ENCODE measurements at regions not wholly inside any gene's neighbourhood (a gene's known extent, or its start where the extent isn't known, plus 50 kb on each side); places are given as distances from the start of the nearest gene placed in this dataset.

GRCh38 chr6:170172825-170173256, 118.0 kb downstream of the DLL1 start:
- no peak for TF ChIP-seq EP300 (IDR thresholded peaks at IDR 0.05)
- no peak for TF ChIP-seq POLR2A (IDR thresholded peaks at IDR 0.05)
- no peak for TF ChIP-seq POLR2AphosphoS5 (IDR thresholded peaks at IDR 0.05)
- TF ChIP-seq CTCF (IDR thresholded peaks at IDR 0.05) = no peak
- no peaks in the 10 kb centered on the region for H3K4me1 ChIP-seq

GRCh38 chr6:170172392-170172791, 118.5 kb downstream of the DLL1 start:
- H3K4me1 ChIP-seq = no peaks in the 10 kb centered on the region
- H3K36me3 ChIP-seq = no peaks in the 10 kb centered on the region
- no peak overlapping the region for H3K4me3 ChIP-seq
- no peaks in the 10 kb centered on the region for H3K27me3 ChIP-seq
- WGBS, 2 donors (ENCODE audit: low coverage in 1 of 2) = 78 to 89% methylated on average over 3 of the region's 5 CpGs
- TF ChIP-seq CTCF (IDR thresholded peaks at IDR 0.05) = no peak
- no peak for TF ChIP-seq POLR2A (IDR thresholded peaks at IDR 0.05)
- H3K9me3 ChIP-seq = no peaks in the 10 kb centered on the region
- ATAC-seq = no peak
- H3K27ac ChIP-seq = no peak overlapping the region

More at GRCh38 chr6:170172825-170173256, 118.0 kb downstream of the DLL1 start:
- no peak for ATAC-seq
- Histone ChIP-seq H3K9me3 (no peaks in the 10 kb centered on the region), H3K36me3 (no peaks in the 10 kb centered on the region), H3K27me3 (no peaks in the 10 kb centered on the region), H3K4me3 (no peak overlapping the region), H3K27ac (no peak overlapping the region)
- 95 to 96% methylated on average over 9 to 15 of the region's 28 CpGs for WGBS, 2 donors (ENCODE audit: low coverage in 1 of 2)

DNA sequence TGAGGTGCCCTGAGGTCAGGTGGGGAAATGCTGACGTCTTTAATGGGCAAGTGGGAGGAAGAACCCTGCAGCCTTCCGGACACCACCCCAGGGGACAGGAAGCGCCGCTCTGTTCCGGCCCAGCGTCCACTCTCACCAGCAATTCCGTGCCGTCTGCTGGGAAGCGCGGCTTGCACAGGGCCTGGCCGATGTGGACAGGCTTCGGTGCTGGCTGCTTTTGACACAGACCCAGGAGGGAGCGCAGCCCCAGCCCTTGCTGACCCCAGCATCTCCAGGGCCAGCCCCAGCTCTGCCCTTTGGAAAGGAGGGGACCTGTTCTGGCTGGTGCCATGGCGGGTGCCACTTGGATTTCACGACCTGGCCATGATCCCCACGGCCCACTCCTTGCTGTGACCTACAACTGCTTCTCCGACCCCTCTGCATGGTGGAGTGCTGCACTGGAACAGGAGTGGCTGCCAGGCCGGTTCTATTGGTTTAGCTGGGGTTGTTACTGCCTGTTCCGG, 123.2 kb downstream of the DLL1 start:
- WGBS, 2 donors (ENCODE audit: low coverage in 1 of 2) = 83 to 100% methylated on average over 1 to 9 of the region's 19 CpGs
- H3K4me3 ChIP-seq = peak overlapping the region in 1 of 2 donors; percentile 18

DNA sequence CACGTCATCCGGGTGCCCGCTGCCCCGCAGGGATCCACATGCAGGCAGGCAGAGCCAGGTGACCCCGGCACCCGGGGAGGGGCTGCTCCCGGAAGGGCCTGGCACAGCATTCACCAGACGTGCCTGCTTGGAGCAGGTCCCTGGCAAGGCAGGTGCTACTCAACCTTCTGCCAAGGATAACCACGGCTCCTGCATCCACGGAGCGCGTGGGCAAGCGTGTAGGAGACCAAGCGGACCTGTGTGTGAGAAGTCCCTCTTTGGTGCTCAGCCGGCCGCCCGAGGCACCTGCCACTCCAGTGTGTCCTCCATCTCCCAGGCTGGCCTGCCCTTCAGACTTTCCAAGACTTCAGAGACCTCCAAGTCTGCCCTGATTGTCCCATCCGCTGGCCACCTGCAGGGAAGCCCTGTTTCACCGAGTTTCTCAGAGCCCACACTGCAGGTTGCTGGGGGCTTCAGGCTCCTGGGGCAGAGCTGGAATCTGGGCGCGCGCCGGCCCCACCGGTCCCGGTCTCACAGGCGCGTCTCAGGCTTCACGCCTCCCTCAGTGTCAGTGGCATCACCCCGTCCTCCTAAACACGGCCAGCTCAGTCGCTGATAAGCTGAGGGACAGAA, 124.3 kb downstream of the DLL1 start:
- no peaks in the 10 kb centered on the region for H3K36me3 ChIP-seq
- H3K9me3 ChIP-seq = no peaks in the 10 kb centered on the region
- no peak overlapping the region for H3K27ac ChIP-seq
- no peak for ATAC-seq
- no peaks in the 10 kb centered on the region for H3K27me3 ChIP-seq
- peaks cover 0 to 20% (median 7%) of the 10 kb centered on the region in 3 donors for H3K4me1 ChIP-seq
- no CpG with 5 or more reads among the region's 31 CpGs for WGBS, 2 donors (ENCODE audit: low coverage in 1 of 2)
- no peak overlapping the region for H3K4me3 ChIP-seq
- TF ChIP-seq EP300 (IDR thresholded peaks at IDR 0.05) = no peak
- no peak for TF ChIP-seq POLR2A (IDR thresholded peaks at IDR 0.05)
- no peak for TF ChIP-seq POLR2AphosphoS5 (IDR thresholded peaks at IDR 0.05)
- TF ChIP-seq CTCF (IDR thresholded peaks at IDR 0.05) = no peak

More for the DNA sequence above, 123.2 kb downstream of the DLL1 start:
- Histone ChIP-seq H3K27me3 (no peaks in the 10 kb centered on the region), H3K9me3 (no peaks in the 10 kb centered on the region), H3K27ac (peak overlapping the region in 1 of 4 donors; percentile 29), H3K36me3 (no peaks in the 10 kb centered on the region), H3K4me1 (peaks cover 0 to 20% (median 7%) of the 10 kb centered on the region in 3 donors)
- ATAC-seq = peak; percentile 37
- TF ChIP-seq POLR2AphosphoS5 (IDR thresholded peaks at IDR 0.05) (no peak), CTCF (IDR thresholded peaks at IDR 0.05) (no peak), POLR2A (IDR thresholded peaks at IDR 0.05) (no peak), EP300 (IDR thresholded peaks at IDR 0.05) (no peak)

DNA sequence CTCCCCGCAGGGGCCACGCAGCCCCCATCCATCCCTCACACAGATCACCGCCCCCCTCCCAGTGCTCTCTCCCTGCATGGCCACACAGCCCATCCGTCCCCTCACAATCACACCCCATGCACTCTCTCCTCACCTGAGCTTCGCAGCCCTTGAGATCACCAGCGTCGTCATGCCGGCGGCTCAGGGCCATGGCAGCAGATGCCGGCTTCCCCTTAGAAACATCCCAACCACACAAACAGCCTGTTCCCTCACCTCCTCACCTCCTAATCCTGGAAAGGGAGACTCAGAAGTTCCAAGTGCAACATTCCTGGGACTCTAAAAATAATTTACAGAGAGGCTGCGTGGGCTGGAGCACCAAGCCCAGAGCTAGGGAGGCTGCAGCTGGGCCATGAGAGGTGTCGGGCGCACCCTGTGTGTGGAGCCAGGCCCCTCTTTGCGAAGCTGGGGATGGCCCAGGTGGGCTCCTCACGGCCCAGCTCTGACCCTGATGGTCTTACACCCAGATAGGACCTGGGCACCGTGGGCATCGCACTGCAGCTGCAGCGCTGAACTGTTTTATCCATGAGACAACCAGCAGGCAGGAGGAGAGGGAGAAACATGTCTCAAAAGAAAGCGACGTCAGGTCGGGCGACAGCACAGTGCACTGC, 125.3 kb downstream of the DLL1 start:
- 40% methylated on average over 10 of the region's 22 CpGs; no CpG with 5 or more reads in 1 of the 2 donors for WGBS, 2 donors (ENCODE audit: low coverage in 1 of 2)
- H3K4me3 ChIP-seq = no peak overlapping the region
- no peaks in the 10 kb centered on the region for H3K36me3 ChIP-seq
- H3K4me1 ChIP-seq = peaks cover 0 to 20% (median 7%) of the 10 kb centered on the region in 3 donors
- ATAC-seq = peak; percentile 44
- no peak overlapping the region for H3K27ac ChIP-seq
- TF ChIP-seq POLR2A (IDR thresholded peaks at IDR 0.05) = no peak
- peak; percentile 47 for TF ChIP-seq POLR2AphosphoS5 (IDR thresholded peaks at IDR 0.05)
- TF ChIP-seq EP300 (IDR thresholded peaks at IDR 0.05) = no peak
- H3K9me3 ChIP-seq = no peaks in the 10 kb centered on the region
- no peaks in the 10 kb centered on the region for H3K27me3 ChIP-seq

Data from gastroesophageal sphincter (tissue), 4 donors.